GM23338 (cell line): ENCODE measurements at regions not wholly inside any gene's neighbourhood (a gene's known extent, or its start where the extent isn't known, plus 50 kb on each side); places are given as distances from the start of the nearest gene placed in this dataset.
A peak's percentile ranks its signal among the peaks of the same experiment; 100 is the strongest.

Source experiments
- ATAC-seq: fragments of 200-7000 bp; cut with Tn5 transposase; 3 replicates; pipeline ENCODE4 v1.9.1; 2020
- DNase-seq: peaks from one replicate; pipeline ENCODE4 v3.0.0-alpha.2; 2015; ENCODE audit warnings: low spot score
- H2AFZ ChIP-seq: fragments of 200-600 bp; sonication (generic); 2 replicates; pipeline ENCODE4 v1.8.0; 2016; ENCODE audit warnings: antibody characterized with exemption, mild to moderate bottlenecking, moderate library complexity
- H3F3A ChIP-seq: fragments of 200-600 bp; sonication (generic); replicated peaks from 2 replicates; pipeline ENCODE4 v1.8.0; 2017; ENCODE audit warnings: antibody characterized with exemption, mixed run types, low read depth
- H3K27ac ChIP-seq: fragments of 200-600 bp; sonication (generic); 2 replicates; pipeline ENCODE4 v1.6.1; 2016; ENCODE audit warnings: low read depth
- H3K27me3 ChIP-seq: fragments of 200-600 bp; sonication (generic); 2 replicates; pipeline ENCODE4 v1.8.0; 2016; ENCODE audit warnings: mild to moderate bottlenecking, mixed run types, moderate library complexity; ENCODE audit not compliant: insufficient read depth
- H3K36me3 ChIP-seq: fragments of 200-600 bp; sonication (generic); 2 replicates; pipeline ENCODE4 v1.8.0; 2016; ENCODE audit warnings: mild to moderate bottlenecking; ENCODE audit not compliant: insufficient read depth
- H3K4me1 ChIP-seq: fragments of 200-600 bp; sonication (generic); 2 replicates; pipeline ENCODE4 v1.8.0; 2016; ENCODE audit warnings: mild to moderate bottlenecking, moderate library complexity; ENCODE audit not compliant: insufficient read depth
- H3K4me2 ChIP-seq: fragments of 200-600 bp; sonication (generic); 2 replicates; pipeline ENCODE4 v1.7.1; 2017; ENCODE audit warnings: mixed run types
- H3K4me3 ChIP-seq: fragments of 200-600 bp; sonication (generic); 2 replicates; pipeline ENCODE4 v1.6.1; 2016; ENCODE audit warnings: mixed run types
- H3K79me2 ChIP-seq: fragments of 200-600 bp; sonication (generic); replicated peaks from 2 replicates; pipeline ENCODE4 v1.8.0; 2017; ENCODE audit warnings: mild to moderate bottlenecking; ENCODE audit not compliant: insufficient read depth
- H3K9me2 ChIP-seq: fragments of 200-600 bp; sonication (generic); 2 replicates; pipeline ENCODE4 v1.8.0; 2017; ENCODE audit not compliant: insufficient read depth
- H4K20me1 ChIP-seq: fragments of 200-600 bp; sonication (generic); replicated peaks from 2 replicates; pipeline ENCODE4 v1.8.0; 2017; ENCODE audit warnings: mild to moderate bottlenecking; ENCODE audit not compliant: insufficient read depth
- H3K27ac Mint-ChIP-seq: 2 replicates; pipeline ENCODE4 v1.8.0; 2020; ENCODE audit warnings: inconsistent platforms, mild to moderate bottlenecking, moderate library complexity, mixed read lengths
- H3K27me3 Mint-ChIP-seq: 3 replicates; pipeline ENCODE4 v1.8.0; 2022; ENCODE audit warnings: low read depth, mild to moderate bottlenecking, moderate library complexity, mixed read lengths, inconsistent platforms; ENCODE audit not compliant: insufficient read depth, poor library complexity
- H3K36me3 Mint-ChIP-seq: 3 replicates; pipeline ENCODE4 v1.8.0; 2021; ENCODE audit warnings: low read depth, mild to moderate bottlenecking, inconsistent platforms, moderate library complexity, mixed read lengths
- H3K4me1 Mint-ChIP-seq: 3 replicates; pipeline ENCODE4 v1.8.0; 2020; ENCODE audit warnings: mild to moderate bottlenecking, inconsistent platforms, mixed read lengths
- H3K4me3 Mint-ChIP-seq: 3 replicates; pipeline ENCODE4 v1.8.0; 2021; ENCODE audit warnings: moderate library complexity, mild to moderate bottlenecking, inconsistent platforms, mixed read lengths
- H3K9me3 Mint-ChIP-seq: 3 replicates; pipeline ENCODE4 v1.8.0; 2020; ENCODE audit warnings: moderate library complexity, mild to moderate bottlenecking, inconsistent platforms, mixed read lengths
- EZH2 ChIP-seq: fragments of 200-600 bp; sonication (generic); IDR thresholded peaks from one replicate; pipeline ENCODE4 v1.8.0; 2017; ENCODE audit warnings: antibody characterized with exemption, mild to moderate bottlenecking, low read depth; ENCODE audit not compliant: unreplicated experiment
- EZH2phosphoT487 ChIP-seq: fragments of 200-600 bp; sonication (generic); IDR thresholded peaks from one replicate; pipeline ENCODE4 v1.8.1; 2018; ENCODE audit warnings: antibody characterized with exemption; ENCODE audit not compliant: unreplicated experiment
- JUNB ChIP-seq: IDR thresholded peaks from one replicate; pipeline ENCODE4 v1.6.1; 2016; ENCODE audit warnings: antibody characterized with exemption; ENCODE audit not compliant: unreplicated experiment
- POLR2AphosphoS5 ChIP-seq: IDR thresholded peaks from 2 replicates; pipeline ENCODE4 v1.6.1; 2016; ENCODE audit warnings: antibody characterized with exemption, low read depth
- REST ChIP-seq: IDR thresholded peaks from one replicate; pipeline ENCODE4 v1.6.1; 2018; ENCODE audit warnings: antibody characterized with exemption; ENCODE audit not compliant: unreplicated experiment
- STAT1 ChIP-seq: IDR thresholded peaks from one replicate; pipeline ENCODE4 v1.6.1; 2016; ENCODE audit warnings: antibody characterized with exemption; ENCODE audit not compliant: unreplicated experiment
- ZNF114 ChIP-seq: fragments of 250-450 bp; sonication (Bioruptor Pico); IDR thresholded peaks from 2 replicates; pipeline ENCODE4 v1.5.0; 2020; ENCODE audit warnings: mild to moderate bottlenecking, moderate library complexity
- ZNF331 ChIP-seq: fragments of 250-450 bp; sonication (Bioruptor Pico); IDR thresholded peaks from 2 replicates; pipeline ENCODE4 v1.5.0; 2020; ENCODE audit warnings: low read depth, mild to moderate bottlenecking, moderate library complexity
- ZNF462 ChIP-seq: fragments of 250-450 bp; sonication (Bioruptor Pico); IDR thresholded peaks from 2 replicates; pipeline ENCODE4 v1.5.0; 2020; ENCODE audit warnings: mild to moderate bottlenecking, moderate library complexity
- TF ChIP-seq, protein P1 (sequence below): IDR thresholded peaks from 2 replicates; pipeline ENCODE4 v1.6.1; 2016; ENCODE audit warnings: antibody characterized with exemption

GRCh38 chr1:106998431-106999002 is 58.0 kb upstream of the PRMT6 start:
- H3K4me1 Mint-ChIP-seq: no peaks in the 10 kb centered on the region
- Histone ChIP-seq H3K4me2 (no peak overlapping the region), H3K9me2 (0 out of 2 replicates have a peak, but pooled peaks cover 2% of the 10 kb centered on the region), H3K27ac (no peak overlapping the region), H2AFZ (no peak overlapping the region), H3K36me3 (no peaks in the 10 kb centered on the region), H3K4me3 (no peak overlapping the region), H4K20me1 (no peaks in the 10 kb centered on the region), H3K27me3 (no peaks in the 10 kb centered on the region), H3F3A (no peaks in the 10 kb centered on the region), H3K79me2 (no peaks in the 10 kb centered on the region), H3K4me1 (no peaks in the 10 kb centered on the region)
- H3K27ac Mint-ChIP-seq: no peak overlapping the region
- no peak overlapping the region for H3K4me3 Mint-ChIP-seq
- TF ChIP-seq POLR2AphosphoS5: no peak
- no peak for TF ChIP-seq ZNF114 (CRISPR knock-in tag)
- TF ChIP-seq, protein P1, sequence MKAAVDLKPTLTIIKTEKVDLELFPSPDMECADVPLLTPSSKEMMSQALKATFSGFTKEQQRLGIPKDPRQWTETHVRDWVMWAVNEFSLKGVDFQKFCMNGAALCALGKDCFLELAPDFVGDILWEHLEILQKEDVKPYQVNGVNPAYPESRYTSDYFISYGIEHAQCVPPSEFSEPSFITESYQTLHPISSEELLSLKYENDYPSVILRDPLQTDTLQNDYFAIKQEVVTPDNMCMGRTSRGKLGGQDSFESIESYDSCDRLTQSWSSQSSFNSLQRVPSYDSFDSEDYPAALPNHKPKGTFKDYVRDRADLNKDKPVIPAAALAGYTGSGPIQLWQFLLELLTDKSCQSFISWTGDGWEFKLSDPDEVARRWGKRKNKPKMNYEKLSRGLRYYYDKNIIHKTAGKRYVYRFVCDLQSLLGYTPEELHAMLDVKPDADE: no peak
- TF ChIP-seq EZH2phosphoT487: no peak
- no peak for TF ChIP-seq JUNB
- TF ChIP-seq STAT1: no peak
- TF ChIP-seq REST: no peak
- H3K36me3 Mint-ChIP-seq: no peaks in the 10 kb centered on the region
- H3K9me3 Mint-ChIP-seq: peaks cover 4% of the 10 kb centered on the region; the same call in 2 of the 3 replicates
- ATAC-seq: no peak
- DNase-seq: no peak
- H3K27me3 Mint-ChIP-seq: peaks cover 2% of the 10 kb centered on the region

DNA sequence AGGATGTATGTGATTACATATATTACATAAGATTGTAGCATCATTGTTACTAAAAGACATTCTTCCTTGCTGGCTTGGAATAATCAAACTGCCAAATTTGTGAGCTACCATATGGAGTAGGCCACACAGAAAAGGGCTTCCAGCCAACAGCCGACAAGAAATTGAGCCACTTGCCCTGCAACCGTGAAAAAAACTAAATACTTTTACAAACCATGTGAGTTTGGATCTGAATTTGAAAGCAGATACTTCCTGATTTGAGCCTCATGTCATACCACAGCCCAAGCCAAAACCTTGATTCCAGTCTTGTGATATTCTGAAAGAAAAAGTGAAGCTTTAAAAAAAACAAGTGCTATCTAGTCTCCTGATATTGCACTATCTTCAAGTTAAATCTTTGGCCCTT is 55.6 kb upstream of the PRMT6 start:
- DNase-seq (no peak), ATAC-seq (no peak)
- Histone ChIP-seq H3K79me2 (no peaks in the 10 kb centered on the region), H3K4me3 (no peak overlapping the region), H3K9me2 (0 out of 2 replicates have a peak, but pooled peaks cover 2% of the 10 kb centered on the region), H2AFZ (peak overlapping the region; percentile 57; the same call in 1 of the 2 replicates), H3K4me1 (no peaks in the 10 kb centered on the region), H3K27me3 (no peaks in the 10 kb centered on the region), H3K4me2 (no peak overlapping the region), H3F3A (no peaks in the 10 kb centered on the region), H3K36me3 (no peaks in the 10 kb centered on the region), H3K27ac (no peak overlapping the region), H4K20me1 (no peaks in the 10 kb centered on the region)
- no peak overlapping the region for H3K4me3 Mint-ChIP-seq
- no peak overlapping the region for H3K27ac Mint-ChIP-seq
- H3K36me3 Mint-ChIP-seq: no peaks in the 10 kb centered on the region
- H3K9me3 Mint-ChIP-seq: peaks cover 4% of the 10 kb centered on the region; the same call in 2 of the 3 replicates
- H3K27me3 Mint-ChIP-seq: no peaks in the 10 kb centered on the region
- no peaks in the 10 kb centered on the region for H3K4me1 Mint-ChIP-seq
- TF ChIP-seq, protein P1: no peak
- TF ChIP-seq ZNF462 (CRISPR knock-in tag) (no peak), ZNF114 (CRISPR knock-in tag) (no peak), EZH2 (no peak), ZNF331 (CRISPR knock-in tag) (no peak)
